ENCODE measurements at regions not wholly inside any gene's neighbourhood (a gene's known extent, or its start where the extent isn't known, plus 50 kb on each side); places are given as distances from the start of the nearest gene placed in this dataset.

GRCh38 chr1:80164150-80164549 lies 1157.6 kb upstream of the ADGRL4 start:
- TF ChIP-seq CTCF (IDR thresholded peaks at IDR 0.05; ENCODE audit: low read depth, low read length, missing input control) (no peak), RAD21 (IDR thresholded peaks at IDR 0.05) (peak; percentile 17 to 19), SP1 (IDR thresholded peaks at IDR 0.05) (no peak), TAF1 (conservative IDR thresholded peaks at IDR 0.05) (no peak), FOXA1 (IDR thresholded peaks at IDR 0.05) (no peak), YY1 (IDR thresholded peaks at IDR 0.05) (no peak), EGR1 (IDR thresholded peaks at IDR 0.05; ENCODE audit: low read depth in 2 of 2) (no peak), GABPA (IDR thresholded peaks at IDR 0.05 in 1 of 2, conservative IDR thresholded peaks at IDR 0.05 in 1 of 2) (no peak), RXRA (IDR thresholded peaks at IDR 0.05) (no peak), JUND (IDR thresholded peaks at IDR 0.05) (no peak)
- TF ChIP-seq, protein P1, sequence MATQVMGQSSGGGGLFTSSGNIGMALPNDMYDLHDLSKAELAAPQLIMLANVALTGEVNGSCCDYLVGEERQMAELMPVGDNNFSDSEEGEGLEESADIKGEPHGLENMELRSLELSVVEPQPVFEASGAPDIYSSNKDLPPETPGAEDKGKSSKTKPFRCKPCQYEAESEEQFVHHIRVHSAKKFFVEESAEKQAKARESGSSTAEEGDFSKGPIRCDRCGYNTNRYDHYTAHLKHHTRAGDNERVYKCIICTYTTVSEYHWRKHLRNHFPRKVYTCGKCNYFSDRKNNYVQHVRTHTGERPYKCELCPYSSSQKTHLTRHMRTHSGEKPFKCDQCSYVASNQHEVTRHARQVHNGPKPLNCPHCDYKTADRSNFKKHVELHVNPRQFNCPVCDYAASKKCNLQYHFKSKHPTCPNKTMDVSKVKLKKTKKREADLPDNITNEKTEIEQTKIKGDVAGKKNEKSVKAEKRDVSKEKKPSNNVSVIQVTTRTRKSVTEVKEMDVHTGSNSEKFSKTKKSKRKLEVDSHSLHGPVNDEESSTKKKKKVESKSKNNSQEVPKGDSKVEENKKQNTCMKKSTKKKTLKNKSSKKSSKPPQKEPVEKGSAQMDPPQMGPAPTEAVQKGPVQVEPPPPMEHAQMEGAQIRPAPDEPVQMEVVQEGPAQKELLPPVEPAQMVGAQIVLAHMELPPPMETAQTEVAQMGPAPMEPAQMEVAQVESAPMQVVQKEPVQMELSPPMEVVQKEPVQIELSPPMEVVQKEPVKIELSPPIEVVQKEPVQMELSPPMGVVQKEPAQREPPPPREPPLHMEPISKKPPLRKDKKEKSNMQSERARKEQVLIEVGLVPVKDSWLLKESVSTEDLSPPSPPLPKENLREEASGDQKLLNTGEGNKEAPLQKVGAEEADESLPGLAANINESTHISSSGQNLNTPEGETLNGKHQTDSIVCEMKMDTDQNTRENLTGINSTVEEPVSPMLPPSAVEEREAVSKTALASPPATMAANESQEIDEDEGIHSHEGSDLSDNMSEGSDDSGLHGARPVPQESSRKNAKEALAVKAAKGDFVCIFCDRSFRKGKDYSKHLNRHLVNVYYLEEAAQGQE (IDR thresholded peaks at IDR 0.05) = no peak
- TF ChIP-seq, protein P2, sequence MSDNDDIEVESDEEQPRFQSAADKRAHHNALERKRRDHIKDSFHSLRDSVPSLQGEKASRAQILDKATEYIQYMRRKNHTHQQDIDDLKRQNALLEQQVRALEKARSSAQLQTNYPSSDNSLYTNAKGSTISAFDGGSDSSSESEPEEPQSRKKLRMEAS (IDR thresholded peaks at IDR 0.05) = no peak

Data from liver (tissue), 3 donors.